HG03457 (cell line): ENCODE measurements at regions not wholly inside any gene's neighbourhood (a gene's known extent, or its start where the extent isn't known, plus 50 kb on each side); places are given as distances from the start of the nearest gene placed in this dataset.
"Not testable (repeated sequence)": the region's sequence is repeated elsewhere in the genome, so short reads cannot be mapped to it uniquely, and the experiment has no call there.

Source experiments
- ATAC-seq: cut with Tn5 transposase; IDR thresholded peaks from one replicate; pipeline ENCODE4 v1.9.1; 2021; ENCODE audit warnings: moderate number of reproducible peaks; ENCODE audit not compliant: unreplicated experiment

DNA sequence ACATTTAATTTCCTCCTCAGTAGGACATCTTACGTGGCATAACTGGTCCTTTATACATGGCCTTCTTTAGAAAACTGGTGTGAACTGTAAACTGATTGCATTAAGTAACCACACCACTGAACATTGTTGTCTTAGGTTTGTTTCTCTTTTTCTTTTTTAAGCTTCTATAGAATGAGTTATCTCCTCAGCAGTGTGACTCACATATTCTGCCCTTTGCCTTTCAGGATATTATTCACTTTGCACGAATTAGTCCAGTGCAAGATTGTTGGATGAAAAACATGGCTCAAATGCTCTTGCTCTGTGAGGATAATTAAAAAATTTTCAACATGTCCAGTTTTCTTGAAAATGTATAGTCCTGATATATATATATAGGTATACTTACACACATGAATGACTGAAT, 147.6 kb downstream of the KBTBD8 start:
- no peak for ATAC-seq

DNA sequence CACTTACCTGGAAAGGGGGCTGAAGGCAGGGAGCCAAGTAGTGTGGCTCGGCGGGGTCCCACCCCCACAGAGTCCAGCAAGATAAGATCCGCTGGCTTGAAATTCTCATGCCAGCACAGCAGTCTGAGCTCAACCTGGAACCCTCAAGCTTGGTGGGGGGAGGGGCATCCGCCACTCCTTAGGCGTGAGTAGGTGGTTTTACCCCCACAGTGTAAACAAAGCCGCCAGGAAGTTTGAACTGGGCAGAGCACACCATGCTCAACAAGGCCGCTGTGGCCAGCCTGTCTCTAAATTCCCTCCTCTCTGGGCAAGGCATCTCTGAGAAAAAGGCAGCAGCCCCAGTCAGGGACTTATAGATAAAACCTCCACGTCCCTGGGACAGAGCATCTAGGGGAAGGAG, 156.3 kb downstream of the KBTBD8 start:
- ATAC-seq = no peak

DNA sequence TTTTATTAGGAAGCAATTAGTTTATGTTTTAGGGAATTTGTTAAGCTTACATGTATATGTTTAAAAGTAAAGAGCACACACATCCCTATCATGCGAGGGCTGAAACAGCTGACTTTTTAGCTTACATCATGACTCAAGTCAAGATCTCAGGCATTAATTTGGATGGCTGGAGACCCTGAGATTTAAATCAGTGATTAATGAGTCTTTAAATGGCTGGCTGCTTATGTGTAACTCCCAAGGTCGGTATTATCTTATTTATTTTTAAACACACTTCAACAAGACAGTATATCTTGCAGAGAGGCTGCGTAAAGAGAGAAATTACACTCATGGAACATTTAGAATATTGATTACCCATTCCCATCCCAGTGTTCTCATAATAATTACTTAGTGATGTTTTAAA, 169.4 kb downstream of the KBTBD8 start:
- no peak for ATAC-seq

DNA sequence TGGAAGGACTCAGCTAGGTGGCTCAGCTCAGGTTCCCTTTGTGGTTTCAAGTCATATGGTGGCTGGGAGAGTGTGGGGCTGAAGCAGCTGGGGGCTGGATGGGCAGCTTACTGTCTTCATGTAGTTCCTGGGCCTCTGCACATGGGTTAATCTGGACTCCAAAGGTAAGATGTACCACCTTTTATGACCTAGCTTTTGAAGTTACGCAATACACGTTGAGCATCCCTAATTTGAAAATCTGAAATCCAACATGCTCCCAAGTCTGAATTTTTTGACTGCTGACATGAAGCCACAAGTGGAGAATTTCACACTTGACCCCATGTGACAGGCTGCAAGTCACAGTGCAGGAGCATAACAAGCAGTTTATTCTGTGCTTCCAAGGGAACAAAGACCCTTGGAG, 173.7 kb downstream of the KBTBD8 start:
- no peak for ATAC-seq

DNA sequence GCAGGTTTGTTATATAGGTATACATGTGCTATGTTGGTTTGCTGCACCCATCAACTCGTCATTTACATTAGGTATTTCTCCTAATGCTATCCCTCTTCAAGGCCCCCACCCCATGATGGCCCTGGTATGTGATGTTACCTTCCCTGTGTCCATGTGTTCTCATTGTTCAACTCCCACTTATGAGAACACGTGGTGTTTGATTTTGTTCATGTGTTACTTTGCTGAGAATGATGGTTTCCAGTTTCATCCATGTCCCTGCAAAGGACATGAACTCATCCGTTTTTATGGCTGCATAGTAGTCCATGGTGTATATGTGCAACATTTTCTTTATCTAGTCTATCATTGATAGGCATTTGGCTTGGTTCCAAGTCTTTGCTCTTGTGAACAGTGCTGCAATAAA, 175.0 kb downstream of the KBTBD8 start:
- not testable (repeated sequence) for ATAC-seq

DNA sequence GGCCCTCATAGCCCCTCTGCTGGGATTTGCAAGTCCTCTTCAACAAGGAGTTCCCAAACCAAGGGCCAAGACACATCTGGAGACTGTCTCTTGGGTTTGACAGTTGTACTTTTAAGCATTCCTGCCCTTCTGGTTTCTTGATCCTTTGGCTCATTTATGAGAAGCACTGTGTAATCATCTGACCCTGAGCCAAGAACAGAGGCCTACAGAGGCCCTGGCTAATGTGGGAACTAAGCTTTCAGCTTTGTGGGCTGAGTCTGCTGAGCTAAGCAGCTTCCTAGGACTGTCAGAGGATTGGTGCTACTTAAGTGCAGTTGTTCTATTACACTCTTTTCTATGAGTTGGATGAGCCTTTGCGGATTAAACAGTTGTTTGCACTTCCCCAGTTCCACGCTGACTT, 178.3 kb downstream of the KBTBD8 start:
- no peak for ATAC-seq

GRCh38 chr3:67192466-67192865, 194.4 kb downstream of the KBTBD8 start:
- ATAC-seq = no peak

DNA sequence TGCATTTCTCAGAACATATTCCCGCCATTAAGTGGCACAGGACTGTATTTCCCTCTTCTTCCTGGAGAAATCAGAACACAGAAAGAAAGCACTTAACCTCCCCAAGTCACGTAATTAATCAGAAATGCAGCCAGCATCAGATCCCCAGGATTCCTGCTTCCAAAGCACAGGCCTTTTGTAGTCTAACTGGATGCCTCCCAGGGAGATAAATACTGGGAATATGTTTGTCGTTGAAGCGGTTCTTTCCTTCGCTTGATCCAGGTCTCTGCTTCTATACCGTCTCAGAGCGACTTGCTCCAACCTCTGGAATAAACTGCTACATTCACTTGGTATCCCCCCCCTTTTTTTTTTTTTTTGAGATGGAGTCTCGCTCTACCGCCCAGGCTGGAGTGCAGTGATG, 198.6 kb downstream of the KBTBD8 start:
- no peak for ATAC-seq

- no peak for ATAC-seq
These were observed 200.3 kb downstream of the KBTBD8 start for GRCh38 chr3:67198374-67198773.

DNA sequence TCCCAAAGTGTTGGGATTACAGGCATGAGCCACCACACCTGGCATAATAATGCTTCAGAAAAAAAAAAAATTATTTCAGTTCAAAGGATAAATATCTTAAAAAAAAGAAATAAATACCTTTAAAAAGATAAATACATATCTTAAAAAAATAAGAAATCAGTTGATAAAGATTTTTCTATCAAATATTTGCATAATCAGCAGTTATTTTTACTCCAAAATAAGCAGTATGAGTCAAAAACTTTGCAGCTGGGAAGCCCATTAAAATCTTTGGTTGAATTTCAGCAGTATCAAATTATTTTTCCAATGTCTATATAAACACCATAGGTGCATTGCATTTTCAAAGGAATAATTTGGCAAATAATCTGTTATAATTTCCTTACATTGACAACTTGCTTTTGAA, 202.5 kb downstream of the KBTBD8 start:
- ATAC-seq = no peak

- no peak for ATAC-seq
These were observed 202.9 kb downstream of the KBTBD8 start for GRCh38 chr3:67201026-67201425.

GRCh38 chr3:67202053-67202452, 203.9 kb downstream of the KBTBD8 start:
- no peak for ATAC-seq

DNA sequence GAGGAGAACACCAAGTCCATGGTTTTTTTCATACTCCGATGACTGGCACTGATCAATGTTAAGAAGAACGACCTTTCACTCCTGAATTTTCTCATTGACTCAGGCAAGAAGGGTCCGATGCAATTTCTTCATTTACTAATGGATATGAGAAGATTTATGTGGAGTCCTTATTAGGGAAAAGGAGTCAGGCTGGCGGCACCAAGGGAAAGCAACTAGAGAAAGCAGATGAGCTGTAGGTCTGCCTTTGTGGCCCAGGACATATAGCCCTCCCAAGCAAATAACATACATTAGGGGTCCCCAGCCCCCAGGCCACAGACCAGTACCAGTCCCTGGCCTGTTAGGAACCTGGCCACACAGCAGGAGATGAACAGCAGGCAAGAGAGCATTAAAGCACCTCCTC, 206.8 kb downstream of the KBTBD8 start:
- no peak for ATAC-seq

DNA sequence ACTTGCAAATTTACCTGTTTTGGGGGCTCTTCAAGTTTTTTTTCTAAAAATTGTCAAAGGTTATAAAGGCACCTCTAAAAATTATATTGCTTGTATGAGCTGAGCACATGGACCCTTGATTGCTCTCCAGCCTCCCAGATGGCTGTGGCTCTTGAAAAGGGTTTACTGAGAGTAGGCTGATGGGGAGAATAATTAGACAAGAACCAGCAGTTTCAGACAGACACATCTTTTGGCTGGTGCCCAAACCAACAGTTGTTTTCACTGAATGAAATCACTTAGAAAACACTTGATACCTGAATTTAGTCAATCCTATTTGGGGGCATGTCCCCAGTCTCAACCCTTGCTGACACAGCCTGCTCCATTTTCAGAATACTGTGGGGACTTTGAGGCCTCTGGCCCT, 217.6 kb downstream of the KBTBD8 start:
- ATAC-seq = no peak

DNA sequence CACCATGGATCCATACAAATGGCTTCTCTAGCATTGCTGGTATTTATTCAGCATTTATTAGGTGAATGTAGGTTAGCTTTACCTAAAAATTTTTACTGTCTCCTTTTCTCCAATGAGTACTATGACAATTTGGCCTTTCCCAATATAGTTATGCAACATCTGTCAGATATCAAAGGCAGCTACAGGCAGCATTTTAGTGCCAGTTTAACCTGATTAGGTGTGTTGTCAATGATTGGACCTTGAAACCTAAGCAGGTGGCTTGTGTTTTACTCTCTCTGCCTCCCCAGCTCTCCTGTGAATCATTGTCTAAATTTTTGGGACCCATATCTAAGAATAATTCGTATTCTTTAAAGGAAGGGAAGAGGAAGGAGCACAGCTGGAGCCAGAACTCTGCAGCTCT, 228.9 kb downstream of the KBTBD8 start:
- no peak for ATAC-seq

DNA sequence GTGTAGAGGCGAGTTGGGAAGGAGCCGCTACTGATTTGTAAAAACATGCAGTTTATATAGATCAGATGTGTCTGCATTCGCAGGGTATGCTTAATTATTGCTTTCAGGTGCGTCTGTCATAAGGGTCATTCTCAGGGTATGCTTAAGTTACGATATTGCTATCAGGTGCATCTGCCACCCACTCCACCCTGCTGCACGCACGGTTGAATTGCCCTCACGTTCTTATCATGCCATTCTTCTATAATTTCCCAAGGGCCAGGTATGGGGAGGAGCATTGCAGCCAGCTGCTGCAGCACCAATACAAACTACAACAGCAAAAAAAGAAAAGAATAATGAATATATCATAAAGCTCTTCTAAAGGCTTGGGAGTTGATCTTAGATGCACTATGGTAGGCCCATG, 230.0 kb downstream of the KBTBD8 start:
- ATAC-seq = no peak

DNA sequence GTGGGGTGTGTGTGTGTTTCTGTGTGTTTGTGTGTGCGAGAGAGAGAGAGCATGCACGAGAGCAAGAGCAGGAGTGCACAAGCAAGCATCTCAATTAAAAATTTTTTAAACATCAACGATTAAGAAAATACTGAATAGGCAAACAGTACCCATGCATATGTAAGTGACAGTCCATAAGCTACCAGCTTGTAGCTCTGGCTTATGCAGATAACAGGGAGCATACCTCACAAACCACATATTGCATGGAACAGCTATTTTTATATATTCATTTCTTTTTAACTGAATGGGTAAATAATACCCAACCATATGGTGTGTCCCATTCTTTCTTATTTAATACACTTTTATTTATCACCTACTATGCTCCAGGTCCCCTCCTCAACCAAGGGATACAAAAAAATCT, 234.5 kb downstream of the KBTBD8 start:
- no peak for ATAC-seq

DNA sequence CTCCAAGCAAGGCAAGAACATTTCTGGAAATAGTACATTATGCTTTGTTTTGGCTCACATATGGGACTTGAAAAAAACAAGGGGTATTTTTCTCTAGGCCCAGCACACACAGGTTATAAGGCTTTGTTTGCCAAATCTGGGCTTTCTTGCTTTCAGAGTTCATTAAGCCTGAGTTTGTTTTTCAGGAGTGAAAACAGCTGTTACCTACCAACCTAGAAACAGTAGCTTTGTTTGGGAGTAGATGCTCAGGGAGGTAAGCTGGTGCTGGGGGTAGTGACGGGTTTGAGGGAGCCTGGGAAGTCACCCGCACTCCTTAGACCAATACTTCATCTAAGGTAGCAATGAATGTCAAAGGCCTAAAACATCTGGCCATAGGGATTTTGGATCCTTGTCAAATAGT, 241.2 kb downstream of the KBTBD8 start:
- ATAC-seq = no peak

DNA sequence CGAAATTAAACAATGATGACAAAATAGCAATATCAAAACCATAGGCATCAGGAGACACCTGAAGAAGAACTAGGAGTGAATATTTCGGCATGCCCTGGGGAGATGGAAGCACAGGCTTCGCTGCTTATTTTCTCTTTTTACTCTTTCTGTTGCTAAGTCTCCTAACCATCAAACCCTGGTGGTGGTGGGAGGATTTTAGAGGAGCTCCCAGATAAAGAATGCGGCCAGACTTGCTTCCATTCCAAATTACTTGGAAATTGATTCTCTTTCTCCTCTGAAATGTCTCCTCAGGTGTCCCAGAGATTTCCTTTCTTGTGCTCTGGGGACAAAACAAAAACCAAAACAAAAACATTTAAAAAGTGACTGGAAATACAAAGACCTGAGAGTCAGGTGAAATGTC, 243.0 kb downstream of the KBTBD8 start:
- ATAC-seq = no peak

GRCh38 chr3:67244130-67244529, 246.0 kb downstream of the KBTBD8 start:
- ATAC-seq = no peak

DNA sequence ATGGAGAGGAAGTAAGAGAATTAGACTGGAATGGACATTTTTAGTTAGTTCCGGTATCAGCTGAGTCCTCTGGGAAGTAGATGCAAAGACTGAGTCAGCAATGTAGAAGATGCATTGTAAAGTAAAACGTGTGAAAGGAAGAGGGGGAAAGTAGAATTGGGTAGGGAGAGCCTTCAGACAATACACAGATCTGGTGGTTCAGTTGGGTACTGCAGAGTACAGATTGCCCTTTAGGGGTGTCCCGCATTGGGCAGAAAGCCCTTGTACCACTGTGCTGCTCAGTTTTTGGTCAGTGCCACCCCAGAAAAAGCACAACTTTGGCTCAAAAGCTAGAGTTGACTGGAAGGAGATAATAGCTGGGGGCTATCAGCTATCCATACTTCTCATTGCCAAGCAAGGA, 247.4 kb downstream of the KBTBD8 start:
- ATAC-seq = no peak

DNA sequence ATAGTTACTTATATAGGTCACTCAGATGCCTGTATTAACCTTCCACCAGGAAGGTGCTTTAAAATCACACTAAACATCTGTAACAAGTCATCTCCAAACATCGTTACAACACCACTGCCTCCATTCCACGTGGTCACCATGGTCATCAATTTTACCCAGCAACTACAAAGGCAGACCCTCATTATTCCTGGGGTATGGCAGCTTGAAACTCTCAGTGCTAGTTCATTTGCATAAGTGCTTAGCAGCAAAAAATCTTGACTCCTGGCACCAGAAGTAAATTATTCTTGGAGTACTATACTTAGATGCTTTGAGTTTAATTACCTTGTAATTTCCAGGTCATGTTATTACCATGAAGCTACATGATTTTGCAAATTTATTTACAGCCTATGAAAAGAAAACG, 250.6 kb downstream of the KBTBD8 start:
- no peak for ATAC-seq

DNA sequence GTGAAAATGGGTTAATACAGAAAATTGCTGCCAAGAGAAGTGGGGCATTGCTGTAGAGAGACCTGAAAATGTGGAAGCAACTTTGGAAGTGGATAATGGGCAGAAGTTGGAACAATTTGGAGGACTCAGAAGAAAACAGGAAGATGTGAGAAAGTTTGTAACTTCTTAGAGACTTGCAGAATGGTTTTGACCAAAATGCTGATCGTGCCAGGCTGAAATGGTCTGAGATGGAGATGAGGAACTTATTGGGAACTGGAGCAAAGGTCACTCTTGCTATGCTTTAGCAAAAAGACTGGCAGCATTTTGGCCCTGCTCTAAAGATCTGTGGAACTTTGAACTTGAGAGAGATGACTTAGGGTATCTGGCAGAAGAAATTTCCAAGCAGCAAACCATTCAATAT, 254.8 kb downstream of the KBTBD8 start:
- ATAC-seq = not testable (repeated sequence)

DNA sequence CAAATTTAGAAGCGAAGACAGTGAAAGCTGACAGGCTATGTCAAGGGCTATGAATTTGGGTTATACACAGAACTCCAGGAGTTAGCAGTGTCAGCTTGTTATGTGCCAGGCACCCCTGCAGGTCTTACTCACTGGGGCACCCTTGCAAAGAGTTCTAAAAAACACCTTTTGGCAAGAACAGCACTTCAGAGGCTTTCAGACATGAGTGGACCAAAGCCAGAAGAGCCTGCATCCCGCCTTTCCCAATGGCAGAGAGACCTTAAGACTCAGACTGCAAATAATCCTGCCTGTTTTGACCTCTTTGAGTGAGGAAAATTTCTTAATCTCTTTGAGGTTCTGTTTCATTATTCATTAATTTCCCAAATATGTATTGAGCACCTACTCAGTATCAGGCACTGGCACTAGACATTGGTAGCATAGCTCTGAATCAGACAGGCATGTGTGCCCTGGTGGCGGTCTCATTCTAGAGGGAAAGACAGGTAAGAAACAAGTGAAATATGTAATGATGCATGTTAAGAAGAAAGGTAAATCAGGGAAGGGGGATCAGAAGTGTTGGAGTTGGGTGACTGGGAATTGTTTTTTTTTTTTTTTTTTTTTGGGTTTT, 280.0 kb downstream of the KBTBD8 start:
- ATAC-seq = no peak
